PC-3 (cell line): ENCODE measurements at regions not wholly inside any gene's neighbourhood (a gene's known extent, or its start where the extent isn't known, plus 50 kb on each side); places are given as distances from the start of the nearest gene placed in this dataset.

Experiments
- ATAC-seq: fragments of 200-7000 bp; cut with Tn5 transposase; 2 replicates; pipeline ENCODE4 v1.9.1; 2020; ENCODE audit warnings: mild to moderate bottlenecking, moderate library complexity
- BruUV-seq: library from RNA; stranded (reverse); fragments of 400-500 nt; replicated peaks from 2 replicates; lab custom pipeline; 2021; lab: Mats Ljungman, UMichigan
- CTCF ChIA-PET: fragments of 300-600 bp; sonication (Branson Sonifier 250); formaldehyde crosslinking; loops from one replicate; lab custom pipeline; 2022; ENCODE audit warnings: antibody characterized with exemption; lab: Charles Lee
- POLR2A ChIA-PET: fragments of 300-600 bp; sonication (Branson Sonifier 250); formaldehyde crosslinking; loops from one replicate; lab custom pipeline; 2022; ENCODE audit warnings: antibody characterized with exemption; ENCODE audit not compliant: unreplicated experiment; lab: Charles Lee
- DNase-seq: peaks from one replicate; pipeline ENCODE4 v3.0.0-alpha.2; 2015
- H2AFZ ChIP-seq: fragments of 300-600 bp; sonication (generic); 2 replicates; pipeline ENCODE4 v1.6.0; 2016; ENCODE audit warnings: antibody characterized with exemption, low read length
- H3F3A ChIP-seq: fragments of 300-600 bp; sonication (generic); one replicate; pipeline ENCODE4 v1.6.0; 2017; ENCODE audit warnings: antibody characterized with exemption, low read length, control low read depth, mild to moderate bottlenecking; ENCODE audit not compliant: unreplicated experiment
- H3K27ac ChIP-seq: fragments of 300-600 bp; sonication (generic); 2 replicates; pipeline ENCODE4 v1.5.1; 2016; ENCODE audit warnings: mild to moderate bottlenecking, low read length
- H3K27me3 ChIP-seq: fragments of 300-600 bp; sonication (generic); 2 replicates; pipeline ENCODE4 v1.6.1; 2016; ENCODE audit warnings: low read length, mixed read lengths
- H3K36me3 ChIP-seq: fragments of 300-600 bp; sonication (generic); 2 replicates; pipeline ENCODE4 v1.6.1; 2016; ENCODE audit warnings: low read depth, mixed run types, low read length, mixed read lengths
- H3K4me1 ChIP-seq: fragments of 300-600 bp; sonication (generic); 2 replicates; pipeline ENCODE4 v1.5.1; 2016; ENCODE audit warnings: low read length; ENCODE audit not compliant: insufficient read depth
- H3K4me2 ChIP-seq: fragments of 300-600 bp; sonication (generic); 2 replicates; pipeline ENCODE4 v1.6.0; 2016; ENCODE audit warnings: low read length
- H3K4me3 ChIP-seq: fragments of 300-600 bp; sonication (generic); 2 replicates; pipeline ENCODE4 v1.5.1; 2016; ENCODE audit warnings: mild to moderate bottlenecking, low read length, mixed read lengths
- H3K79me2 ChIP-seq: fragments of 300-600 bp; sonication (generic); 2 replicates; pipeline ENCODE4 v1.6.1; 2017; ENCODE audit warnings: low read length, mixed read lengths
- H3K9ac ChIP-seq: fragments of 300-600 bp; sonication (generic); 2 replicates; pipeline ENCODE4 v1.6.0; 2016; ENCODE audit warnings: mild to moderate bottlenecking, low read length
- H3K9me2 ChIP-seq: fragments of 300-600 bp; sonication (generic); replicated peaks from 2 replicates; pipeline ENCODE4 v1.6.1; 2016; ENCODE audit warnings: mixed run types, low read length, mixed read lengths
- H3K9me3 ChIP-seq: fragments of 300-600 bp; sonication (generic); 2 replicates; pipeline ENCODE4 v1.6.1; 2016; ENCODE audit warnings: low read length, mixed read lengths
- H4K20me1 ChIP-seq: fragments of 300-600 bp; sonication (generic); 2 replicates; pipeline ENCODE4 v1.6.1; 2016; ENCODE audit warnings: low read length, mixed read lengths
- EZH2 ChIP-seq: fragments of 300-600 bp; sonication (generic); IDR thresholded peaks from one replicate; pipeline ENCODE4 v1.6.1; 2017; ENCODE audit warnings: antibody characterized with exemption, mild to moderate bottlenecking, low read length; ENCODE audit not compliant: unreplicated experiment
- EZH2phosphoT487 ChIP-seq: fragments of 300-600 bp; sonication (generic); IDR thresholded peaks from 2 replicates; pipeline ENCODE4 v1.6.1; 2018; ENCODE audit warnings: mild to moderate bottlenecking, antibody characterized with exemption, low read length, borderline replicate concordance
- intact Hi-C: fragments of 100-400 bp; cut with micrococcal nuclease; formaldehyde crosslinking; loops from 2 replicates; pipeline ENCODE4 v1.9.0; 2023
- TF ChIP-seq, protein P1 (sequence below): fragments of 300-600 bp; sonication (generic); conservative IDR thresholded peaks from 2 replicates; pipeline ENCODE4 v1.5.1; 2017; ENCODE audit warnings: antibody characterized with exemption, low read depth, mild to moderate bottlenecking, low read length

DNA sequence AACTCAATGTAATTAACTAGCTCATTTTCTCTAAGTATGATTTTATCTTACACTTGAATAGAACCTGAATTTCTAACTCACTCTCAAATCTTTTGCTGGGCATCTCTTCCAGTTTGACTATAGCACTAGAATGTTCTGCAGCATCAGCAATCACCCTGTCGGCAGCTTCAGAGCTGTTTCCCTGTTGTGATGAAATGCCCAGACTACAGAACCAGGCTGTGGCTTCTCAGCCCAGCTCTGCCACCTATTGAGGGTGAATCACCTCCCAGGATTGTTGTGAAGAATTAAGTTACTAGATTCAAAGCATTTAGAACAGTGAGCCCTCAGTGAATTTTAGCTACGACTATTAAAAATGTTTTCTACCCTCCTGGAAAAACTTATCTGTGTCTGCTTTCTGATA lies 90.4 kb upstream of the ANKRD55 start:
- CTCF ChIA-PET: interaction anchor here (1.2 kb wide), 1 partner anchor 53 kb away, joined by 7 read pairs; no protein-coding TSS in a partner anchor

DNA sequence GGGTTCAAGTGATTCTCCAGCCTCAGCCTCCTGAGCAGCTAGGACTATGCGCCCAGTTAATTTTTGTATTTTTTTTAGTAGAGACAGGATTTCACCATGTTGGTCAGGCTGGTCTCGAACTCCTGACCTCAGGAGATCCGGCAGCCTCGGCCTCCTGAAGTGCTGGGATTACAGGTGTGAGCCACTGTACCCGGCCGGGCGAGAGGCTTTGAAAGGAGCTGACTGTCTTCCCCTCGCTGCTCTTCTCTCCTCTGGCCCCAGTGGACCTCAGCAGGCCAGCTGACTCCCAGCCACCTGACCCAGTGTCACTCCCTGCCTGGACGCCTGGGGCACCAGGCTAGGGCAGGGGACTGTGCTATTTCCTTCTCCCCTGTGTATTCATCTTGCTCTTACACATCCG lies 89.5 kb upstream of the ANKRD55 start:
- Histone ChIP-seq H3K9ac (no peak overlapping the region), H3K9me2 (no peaks in the 10 kb centered on the region), H2AFZ (no peak overlapping the region), H3K4me3 (no peak overlapping the region), H3K9me3 (no peaks in the 10 kb centered on the region), H4K20me1 (no peaks in the 10 kb centered on the region), H3K4me2 (no peak overlapping the region), H3K4me1 (no peaks in the 10 kb centered on the region), H3K36me3 (no peaks in the 10 kb centered on the region), H3K79me2 (no peaks in the 10 kb centered on the region), H3K27me3 (no peaks in the 10 kb centered on the region), H3K27ac (no peak overlapping the region), H3F3A (no peaks in the 10 kb centered on the region)
- CTCF ChIA-PET: no interaction called here
- POLR2A ChIA-PET: no interaction called here
- ATAC-seq: no peak
- TF ChIP-seq EZH2 (no peak), EZH2phosphoT487 (no peak)
- TF ChIP-seq, protein P1, sequence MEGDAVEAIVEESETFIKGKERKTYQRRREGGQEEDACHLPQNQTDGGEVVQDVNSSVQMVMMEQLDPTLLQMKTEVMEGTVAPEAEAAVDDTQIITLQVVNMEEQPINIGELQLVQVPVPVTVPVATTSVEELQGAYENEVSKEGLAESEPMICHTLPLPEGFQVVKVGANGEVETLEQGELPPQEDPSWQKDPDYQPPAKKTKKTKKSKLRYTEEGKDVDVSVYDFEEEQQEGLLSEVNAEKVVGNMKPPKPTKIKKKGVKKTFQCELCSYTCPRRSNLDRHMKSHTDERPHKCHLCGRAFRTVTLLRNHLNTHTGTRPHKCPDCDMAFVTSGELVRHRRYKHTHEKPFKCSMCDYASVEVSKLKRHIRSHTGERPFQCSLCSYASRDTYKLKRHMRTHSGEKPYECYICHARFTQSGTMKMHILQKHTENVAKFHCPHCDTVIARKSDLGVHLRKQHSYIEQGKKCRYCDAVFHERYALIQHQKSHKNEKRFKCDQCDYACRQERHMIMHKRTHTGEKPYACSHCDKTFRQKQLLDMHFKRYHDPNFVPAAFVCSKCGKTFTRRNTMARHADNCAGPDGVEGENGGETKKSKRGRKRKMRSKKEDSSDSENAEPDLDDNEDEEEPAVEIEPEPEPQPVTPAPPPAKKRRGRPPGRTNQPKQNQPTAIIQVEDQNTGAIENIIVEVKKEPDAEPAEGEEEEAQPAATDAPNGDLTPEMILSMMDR: no peak
- no peak for DNase-seq
- no TSS peak for BruUV-seq
- intact Hi-C loops: no loop called here

More for the DNA sequence above, 90.4 kb upstream of the ANKRD55 start:
- Histone ChIP-seq H3K9me2 (no peaks in the 10 kb centered on the region), H3K9ac (no peak overlapping the region), H3K4me3 (no peak overlapping the region), H2AFZ (no peak overlapping the region), H3K27me3 (no peaks in the 10 kb centered on the region), H3K4me1 (peaks cover under 1% of the 10 kb centered on the region), H3K27ac (no peak overlapping the region), H3K4me2 (no peak overlapping the region), H3K9me3 (no peaks in the 10 kb centered on the region), H3F3A (no peaks in the 10 kb centered on the region), H3K79me2 (no peaks in the 10 kb centered on the region), H3K36me3 (no peaks in the 10 kb centered on the region), H4K20me1 (no peaks in the 10 kb centered on the region)
- BruUV-seq: no TSS peak
- POLR2A ChIA-PET: no interaction called here
- peak; percentile 32 for DNase-seq
- ATAC-seq: no peak
- no peak for TF ChIP-seq EZH2
- no peak for TF ChIP-seq EZH2phosphoT487
- TF ChIP-seq, protein P1: no peak
- intact Hi-C loops: no loop called here

DNA sequence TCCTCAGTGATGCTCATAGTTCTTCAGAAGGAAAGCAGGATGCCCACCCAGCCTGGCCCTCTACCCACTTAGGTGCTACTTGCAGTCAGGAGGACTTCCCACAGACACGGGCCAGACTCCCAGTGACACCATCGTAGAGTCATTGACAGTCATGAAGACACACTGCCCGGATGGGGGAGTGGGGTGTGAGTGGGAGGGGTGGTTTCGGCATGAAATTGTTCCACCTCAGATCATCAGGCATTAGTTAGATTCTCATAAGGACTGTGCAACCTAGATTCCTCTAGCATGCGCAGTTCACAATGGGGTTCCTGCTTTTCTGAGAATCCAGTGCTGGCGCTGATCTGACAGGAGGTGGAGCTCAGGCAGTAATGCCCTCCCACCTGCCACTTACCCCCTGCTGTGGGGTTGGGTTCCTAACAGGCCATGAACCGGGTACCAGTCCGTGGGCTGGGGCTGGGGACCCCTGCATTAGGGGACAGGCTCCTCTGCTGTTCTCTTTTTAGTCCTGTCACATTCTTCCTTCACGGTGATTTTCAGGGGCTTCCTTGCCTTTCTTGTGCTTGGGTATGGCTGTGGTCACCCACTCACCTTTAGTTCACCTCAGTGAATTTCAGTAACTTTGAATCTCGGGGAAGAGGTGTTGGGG lies 88.2 kb upstream of the ANKRD55 start:
- H3K9me3 ChIP-seq: no peaks in the 10 kb centered on the region
- CTCF ChIA-PET: no interaction called here
- ATAC-seq: no peak
- no peaks in the 10 kb centered on the region for H3K9me2 ChIP-seq
- H3K79me2 ChIP-seq: no peaks in the 10 kb centered on the region
- H3K27ac ChIP-seq: no peak overlapping the region
- H4K20me1 ChIP-seq: no peaks in the 10 kb centered on the region
- no peak overlapping the region for H3K4me3 ChIP-seq
- H3F3A ChIP-seq: no peaks in the 10 kb centered on the region
- TF ChIP-seq, protein P1: no peak
- TF ChIP-seq EZH2 (no peak), EZH2phosphoT487 (no peak)
- H2AFZ ChIP-seq: no peak overlapping the region
- H3K4me1 ChIP-seq: no peaks in the 10 kb centered on the region
- no peak for DNase-seq
- no TSS peak for BruUV-seq
- H3K27me3 ChIP-seq: no peaks in the 10 kb centered on the region
- POLR2A ChIA-PET: no interaction called here
- intact Hi-C loops: no loop called here
- no peak overlapping the region for H3K9ac ChIP-seq
- no peak overlapping the region for H3K4me2 ChIP-seq
- no peaks in the 10 kb centered on the region for H3K36me3 ChIP-seq
